PC-3 (cell line): ENCODE measurements at regions not wholly inside any gene's neighbourhood (a gene's known extent, or its start where the extent isn't known, plus 50 kb on each side); places are given as distances from the start of the nearest gene placed in this dataset.

Experiments used
- ATAC-seq: fragments of 200-7000 bp; cut with Tn5 transposase; 2 replicates; pipeline ENCODE4 v1.9.1; 2020; ENCODE audit warnings: mild to moderate bottlenecking, moderate library complexity
- BruUV-seq: library from RNA; stranded (reverse); fragments of 400-500 nt; replicated peaks from 2 replicates; lab custom pipeline; 2021; lab: Mats Ljungman, UMichigan
- CTCF ChIA-PET: fragments of 300-600 bp; sonication (Branson Sonifier 250); formaldehyde crosslinking; loops from one replicate; lab custom pipeline; 2022; ENCODE audit warnings: antibody characterized with exemption; lab: Charles Lee
- POLR2A ChIA-PET: fragments of 300-600 bp; sonication (Branson Sonifier 250); formaldehyde crosslinking; loops from one replicate; lab custom pipeline; 2022; ENCODE audit warnings: antibody characterized with exemption; ENCODE audit not compliant: unreplicated experiment; lab: Charles Lee
- DNase-seq: peaks from one replicate; pipeline ENCODE4 v3.0.0-alpha.2; 2015
- H2AFZ ChIP-seq: fragments of 300-600 bp; sonication (generic); 2 replicates; pipeline ENCODE4 v1.6.0; 2016; ENCODE audit warnings: antibody characterized with exemption, low read length
- H3F3A ChIP-seq: fragments of 300-600 bp; sonication (generic); one replicate; pipeline ENCODE4 v1.6.0; 2017; ENCODE audit warnings: antibody characterized with exemption, low read length, control low read depth, mild to moderate bottlenecking; ENCODE audit not compliant: unreplicated experiment
- H3K27ac ChIP-seq: fragments of 300-600 bp; sonication (generic); 2 replicates; pipeline ENCODE4 v1.5.1; 2016; ENCODE audit warnings: mild to moderate bottlenecking, low read length
- H3K27me3 ChIP-seq: fragments of 300-600 bp; sonication (generic); 2 replicates; pipeline ENCODE4 v1.6.1; 2016; ENCODE audit warnings: low read length, mixed read lengths
- H3K36me3 ChIP-seq: fragments of 300-600 bp; sonication (generic); 2 replicates; pipeline ENCODE4 v1.6.1; 2016; ENCODE audit warnings: low read depth, mixed run types, low read length, mixed read lengths
- H3K4me1 ChIP-seq: fragments of 300-600 bp; sonication (generic); 2 replicates; pipeline ENCODE4 v1.5.1; 2016; ENCODE audit warnings: low read length; ENCODE audit not compliant: insufficient read depth
- H3K4me2 ChIP-seq: fragments of 300-600 bp; sonication (generic); 2 replicates; pipeline ENCODE4 v1.6.0; 2016; ENCODE audit warnings: low read length
- H3K4me3 ChIP-seq: fragments of 300-600 bp; sonication (generic); 2 replicates; pipeline ENCODE4 v1.5.1; 2016; ENCODE audit warnings: mild to moderate bottlenecking, low read length, mixed read lengths
- H3K79me2 ChIP-seq: fragments of 300-600 bp; sonication (generic); 2 replicates; pipeline ENCODE4 v1.6.1; 2017; ENCODE audit warnings: low read length, mixed read lengths
- H3K9ac ChIP-seq: fragments of 300-600 bp; sonication (generic); 2 replicates; pipeline ENCODE4 v1.6.0; 2016; ENCODE audit warnings: mild to moderate bottlenecking, low read length
- H3K9me2 ChIP-seq: fragments of 300-600 bp; sonication (generic); replicated peaks from 2 replicates; pipeline ENCODE4 v1.6.1; 2016; ENCODE audit warnings: mixed run types, low read length, mixed read lengths
- H3K9me3 ChIP-seq: fragments of 300-600 bp; sonication (generic); 2 replicates; pipeline ENCODE4 v1.6.1; 2016; ENCODE audit warnings: low read length, mixed read lengths
- H4K20me1 ChIP-seq: fragments of 300-600 bp; sonication (generic); 2 replicates; pipeline ENCODE4 v1.6.1; 2016; ENCODE audit warnings: low read length, mixed read lengths
- EZH2phosphoT487 ChIP-seq: fragments of 300-600 bp; sonication (generic); IDR thresholded peaks from 2 replicates; pipeline ENCODE4 v1.6.1; 2018; ENCODE audit warnings: mild to moderate bottlenecking, antibody characterized with exemption, low read length, borderline replicate concordance
- intact Hi-C: fragments of 100-400 bp; cut with micrococcal nuclease; formaldehyde crosslinking; loops from 2 replicates; pipeline ENCODE4 v1.9.0; 2023
- TF ChIP-seq, protein P1 (sequence below): fragments of 300-600 bp; sonication (generic); conservative IDR thresholded peaks from 2 replicates; pipeline ENCODE4 v1.5.1; 2017; ENCODE audit warnings: antibody characterized with exemption, low read depth, mild to moderate bottlenecking, low read length

DNA sequence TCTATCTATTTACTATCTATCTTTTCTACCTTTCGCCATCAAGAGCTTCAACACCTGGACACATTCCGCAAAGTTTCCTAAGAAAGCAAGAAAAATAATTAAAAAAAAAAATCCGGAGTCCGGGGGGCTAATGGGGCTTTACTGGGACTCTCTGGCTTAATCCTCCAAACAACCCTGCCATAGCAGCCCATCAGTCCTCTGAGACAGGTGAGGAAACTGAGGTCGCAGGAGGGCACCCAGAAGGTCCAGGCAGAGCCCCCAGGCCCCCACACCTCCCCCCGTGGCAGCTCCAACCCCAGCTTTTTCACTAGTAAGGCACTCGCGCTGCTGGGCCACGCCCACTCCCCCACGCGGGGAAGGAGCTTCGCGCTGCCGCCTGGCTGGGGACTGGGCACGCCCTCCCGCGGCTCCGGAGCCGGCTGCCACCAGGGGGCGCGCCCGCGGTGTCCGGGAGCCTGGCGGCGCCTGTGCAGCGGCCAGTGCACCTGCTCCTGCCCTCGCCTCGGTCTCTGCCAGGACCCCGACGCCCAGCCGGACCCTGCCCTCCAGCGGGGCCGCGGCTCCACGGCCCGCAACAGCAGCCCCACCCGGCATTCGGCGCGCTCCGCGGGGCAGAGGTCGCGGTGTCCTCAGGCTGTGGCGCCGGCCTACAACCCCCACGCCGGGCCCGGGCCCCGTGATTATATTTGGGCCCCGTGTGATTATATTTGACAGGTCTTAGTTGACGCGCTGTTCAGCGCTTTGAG is 54.1 kb upstream of the SAMD11 start:
- BruUV-seq = no TSS peak
- Histone ChIP-seq H3K79me2 (no peaks in the 10 kb centered on the region), H3K4me1 (no peaks in the 10 kb centered on the region), H3K27ac (no peak overlapping the region), H3K36me3 (no peaks in the 10 kb centered on the region), H4K20me1 (no peaks in the 10 kb centered on the region), H3K9ac (no peak overlapping the region), H3F3A (no peaks in the 10 kb centered on the region), H3K27me3 (no peaks in the 10 kb centered on the region), H2AFZ (peak overlapping the region; percentile 43), H3K9me3 (no peaks in the 10 kb centered on the region), H3K4me2 (peak overlapping the region; percentile 42), H3K4me3 (no peak overlapping the region), H3K9me2 (no peaks in the 10 kb centered on the region)
- ATAC-seq = peak; percentile 85
- TF ChIP-seq, protein P1, sequence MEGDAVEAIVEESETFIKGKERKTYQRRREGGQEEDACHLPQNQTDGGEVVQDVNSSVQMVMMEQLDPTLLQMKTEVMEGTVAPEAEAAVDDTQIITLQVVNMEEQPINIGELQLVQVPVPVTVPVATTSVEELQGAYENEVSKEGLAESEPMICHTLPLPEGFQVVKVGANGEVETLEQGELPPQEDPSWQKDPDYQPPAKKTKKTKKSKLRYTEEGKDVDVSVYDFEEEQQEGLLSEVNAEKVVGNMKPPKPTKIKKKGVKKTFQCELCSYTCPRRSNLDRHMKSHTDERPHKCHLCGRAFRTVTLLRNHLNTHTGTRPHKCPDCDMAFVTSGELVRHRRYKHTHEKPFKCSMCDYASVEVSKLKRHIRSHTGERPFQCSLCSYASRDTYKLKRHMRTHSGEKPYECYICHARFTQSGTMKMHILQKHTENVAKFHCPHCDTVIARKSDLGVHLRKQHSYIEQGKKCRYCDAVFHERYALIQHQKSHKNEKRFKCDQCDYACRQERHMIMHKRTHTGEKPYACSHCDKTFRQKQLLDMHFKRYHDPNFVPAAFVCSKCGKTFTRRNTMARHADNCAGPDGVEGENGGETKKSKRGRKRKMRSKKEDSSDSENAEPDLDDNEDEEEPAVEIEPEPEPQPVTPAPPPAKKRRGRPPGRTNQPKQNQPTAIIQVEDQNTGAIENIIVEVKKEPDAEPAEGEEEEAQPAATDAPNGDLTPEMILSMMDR = peak; percentile 58
- TF ChIP-seq EZH2phosphoT487 = no peak
- intact Hi-C loops = no loop called here
- ChIA-PET CTCF (no interaction called here), POLR2A (no interaction called here)
- DNase-seq = peak; percentile 64
